ENCODE measurements at regions not wholly inside any gene's neighbourhood (a gene's known extent, or its start where the extent isn't known, plus 50 kb on each side); places are given as distances from the start of the nearest gene placed in this dataset.

GRCh38 chr12:111184161-111184560, 184.7 kb downstream of the PHETA1 start:
- Histone ChIP-seq H3F3A (replicated peaks; ENCODE audit: low read depth) (no peaks in the 10 kb centered on the region), H3K27me3 (ENCODE audit: insufficient read depth) (no peaks in the 10 kb centered on the region), H3K4me1 (ENCODE audit: insufficient read depth) (no peaks in the 10 kb centered on the region), H3K9me2 (ENCODE audit: insufficient read depth) (no peaks in the 10 kb centered on the region), H3K4me2 (no peak overlapping the region), H3K4me3 (no peak overlapping the region), H3K79me2 (replicated peaks; ENCODE audit: insufficient read depth) (0 out of 2 replicates have a peak, but pooled peaks cover 4% of the 10 kb centered on the region), H2AFZ (no peak overlapping the region), H3K27ac (ENCODE audit: low read depth) (no peak overlapping the region), H3K36me3 (ENCODE audit: insufficient read depth) (no peaks in the 10 kb centered on the region), H4K20me1 (replicated peaks; ENCODE audit: insufficient read depth) (0 out of 2 replicates have a peak, but pooled peaks cover 2% of the 10 kb centered on the region)
- Mint-ChIP-seq H3K27ac (no peak overlapping the region), H3K36me3 (ENCODE audit: low read depth) (no peaks in the 10 kb centered on the region), H3K27me3 (ENCODE audit: insufficient read depth, low read depth, poor library complexity) (peaks cover 9% of the 10 kb centered on the region), H3K9me3 (no peaks in the 10 kb centered on the region), H3K4me3 (no peak overlapping the region), H3K4me1 (peaks cover 7% of the 10 kb centered on the region; the same call in 2 of the 3 replicates)
- DNase-seq (ENCODE audit: low spot score) (no peak), ATAC-seq (no peak)
- TF ChIP-seq POLR2AphosphoS5 (IDR thresholded peaks at IDR 0.05; ENCODE audit: low read depth) (no peak), ZNF114 (CRISPR knock-in tag; IDR thresholded peaks at IDR 0.05) (no peak), EZH2 (IDR thresholded peaks at IDR 0.05; ENCODE audit: low read depth, unreplicated experiment) (no peak), JUNB (IDR thresholded peaks at IDR 0.05; ENCODE audit: unreplicated experiment) (no peak), CREB1 (CRISPR knock-in tag; IDR thresholded peaks at IDR 0.05; ENCODE audit: low read depth) (no peak), ZNF331 (CRISPR knock-in tag; IDR thresholded peaks at IDR 0.05; ENCODE audit: low read depth) (no peak), NANOG (IDR thresholded peaks at IDR 0.05; ENCODE audit: borderline replicate concordance) (no peak), STAT1 (IDR thresholded peaks at IDR 0.05; ENCODE audit: unreplicated experiment) (no peak), CTCF (conservative IDR thresholded peaks at IDR 0.05; ENCODE audit: low read depth in 2 of 2) (no peak), REST (IDR thresholded peaks at IDR 0.05; ENCODE audit: unreplicated experiment) (no peak), ETS1 (IDR thresholded peaks at IDR 0.05) (no peak), ZNF462 (CRISPR knock-in tag; IDR thresholded peaks at IDR 0.05) (no peak), EZH2phosphoT487 (IDR thresholded peaks at IDR 0.05; ENCODE audit: unreplicated experiment) (no peak)
